ENCODE measurements at regions not wholly inside any gene's neighbourhood (a gene's known extent, or its start where the extent isn't known, plus 50 kb on each side); places are given as distances from the start of the nearest gene placed in this dataset.
A peak's percentile ranks its signal among the peaks of the same experiment; 100 is the strongest.

DNA sequence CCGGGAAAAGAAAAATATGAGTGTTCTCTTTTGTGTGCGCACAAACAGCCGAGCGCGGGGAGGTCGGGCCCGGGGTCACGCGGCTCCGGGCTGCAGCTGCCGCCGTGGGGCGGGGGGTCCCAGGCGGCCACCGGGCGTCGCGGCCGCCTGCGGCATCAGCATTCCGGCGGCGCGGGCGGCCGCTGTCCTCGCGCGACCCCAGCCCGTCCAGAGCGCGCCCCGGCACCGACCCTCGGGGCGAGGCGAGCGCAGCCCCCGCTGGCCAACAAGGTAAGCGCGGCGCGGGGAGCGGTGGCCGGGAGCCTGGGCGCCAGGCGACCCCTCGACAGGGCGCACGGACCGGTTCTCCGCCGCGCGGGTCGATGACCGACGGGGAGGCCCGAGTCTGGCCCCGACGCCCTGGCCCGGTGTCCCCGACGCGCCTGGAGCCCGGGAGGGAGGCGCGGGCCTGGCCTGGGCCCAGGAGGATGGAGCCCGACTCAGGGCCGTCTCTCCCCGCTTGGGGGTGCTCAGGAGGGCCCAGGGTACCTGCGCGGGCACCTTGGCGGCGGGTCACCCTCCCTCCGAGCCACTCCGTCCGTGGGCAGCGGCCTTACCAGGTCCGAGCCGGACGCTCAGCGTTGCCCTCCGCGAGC is 103.9 kb upstream of the DIO3 start:
- FAIRE-seq = no peak
- Histone ChIP-seq H3K9me3 (ENCODE audit: insufficient read depth, low read depth, low read length) (no peaks in the 10 kb centered on the region), H3K4me2 (ENCODE audit: low read length) (no peak overlapping the region), H3K4me3 (ENCODE audit: insufficient read depth, low read depth, low read length) (no peak overlapping the region), H3K9ac (ENCODE audit: low read length) (no peak overlapping the region), H3K79me2 (ENCODE audit: insufficient read depth, low read length) (no peaks in the 10 kb centered on the region), H4K20me1 (ENCODE audit: insufficient read depth, low read length) (no peaks in the 10 kb centered on the region), H3K27ac (ENCODE audit: low read depth, low read length) (no peak overlapping the region), H3K36me3 (ENCODE audit: insufficient read depth, low read length) (no peaks in the 10 kb centered on the region), H3K4me1 (ENCODE audit: insufficient read depth, low read length) (no peaks in the 10 kb centered on the region), H2AFZ (ENCODE audit: low read depth, low read length) (no peak overlapping the region), H3K27me3 (ENCODE audit: insufficient read depth, low read length) (peaks cover 56% of the 10 kb centered on the region)
- Mint-ChIP-seq H3K4me3 (ENCODE audit: unreplicated experiment) (no peak overlapping the region), H3K4me1 (ENCODE audit: low read depth, unreplicated experiment) (peaks cover 1% of the 10 kb centered on the region), H3K9me3 (ENCODE audit: unreplicated experiment) (peaks cover 7% of the 10 kb centered on the region), H3K36me3 (ENCODE audit: low read depth, unreplicated experiment) (no peaks in the 10 kb centered on the region), H3K27me3 (ENCODE audit: low read depth, unreplicated experiment) (peaks cover 69% of the 10 kb centered on the region), H3K27ac (ENCODE audit: unreplicated experiment) (no peak overlapping the region)
- DNase-seq (ENCODE audit: low read depth) = no peak
- TF ChIP-seq EZH2 (IDR thresholded peaks at IDR 0.05; ENCODE audit: insufficient read depth, low read length) = peak; percentile 69
- no peak for TF ChIP-seq CTCF (IDR thresholded peaks at IDR 0.05; ENCODE audit: insufficient read depth, low read depth, low read length)

DNA sequence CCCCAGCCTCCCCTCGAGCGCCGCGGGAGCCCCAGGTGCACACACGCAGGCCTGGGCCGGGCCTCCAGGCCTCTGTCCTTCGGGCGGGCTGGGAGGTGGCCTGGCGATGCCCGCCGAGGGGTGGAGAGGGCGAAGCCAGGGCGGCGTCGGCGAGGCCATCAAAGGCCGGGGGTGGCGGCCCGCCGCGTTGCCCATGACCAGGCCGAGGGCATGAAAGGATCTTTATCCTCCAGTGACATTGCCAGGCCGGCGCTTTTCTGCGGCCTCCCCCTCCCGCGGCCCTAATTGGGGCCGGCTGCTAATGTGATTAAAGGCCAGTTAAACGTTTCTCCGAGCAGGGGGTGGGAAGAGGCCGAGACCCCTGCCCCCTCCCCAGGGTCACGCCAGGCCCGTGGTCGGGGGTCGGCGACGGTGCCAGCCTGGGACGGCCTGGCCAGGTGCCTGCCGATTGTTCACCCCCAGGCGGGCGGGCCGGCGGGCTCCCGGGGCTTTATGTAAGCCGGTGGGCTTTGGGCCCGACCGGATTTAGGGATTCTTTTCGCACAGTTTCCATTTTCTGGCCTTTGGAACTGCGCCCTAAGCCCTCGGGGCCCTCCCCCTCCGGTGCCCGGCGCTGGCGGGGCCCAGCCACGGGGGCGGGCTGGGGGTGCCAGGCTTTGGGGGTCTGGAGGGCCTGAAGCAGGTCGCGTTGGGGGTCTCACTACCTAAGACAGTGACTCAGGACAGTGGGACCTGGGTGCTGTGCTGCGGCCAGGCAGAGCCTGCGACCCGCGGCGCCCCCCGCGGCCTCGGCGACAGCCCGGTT is 103.2 kb upstream of the DIO3 start:
- no peaks in the 10 kb centered on the region for H3K9me3 ChIP-seq (ENCODE audit: insufficient read depth, low read depth, low read length)
- peaks cover 1% of the 10 kb centered on the region for H3K4me1 Mint-ChIP-seq (ENCODE audit: low read depth, unreplicated experiment)
- no peaks in the 10 kb centered on the region for H4K20me1 ChIP-seq (ENCODE audit: insufficient read depth, low read length)
- no peaks in the 10 kb centered on the region for H3K36me3 Mint-ChIP-seq (ENCODE audit: low read depth, unreplicated experiment)
- H3K4me1 ChIP-seq (ENCODE audit: insufficient read depth, low read length) = no peaks in the 10 kb centered on the region
- no peak overlapping the region for H3K27ac Mint-ChIP-seq (ENCODE audit: unreplicated experiment)
- peaks cover 7% of the 10 kb centered on the region for H3K9me3 Mint-ChIP-seq (ENCODE audit: unreplicated experiment)
- peaks cover 65% of the 10 kb centered on the region for H3K27me3 Mint-ChIP-seq (ENCODE audit: low read depth, unreplicated experiment)
- no peaks in the 10 kb centered on the region for H3K79me2 ChIP-seq (ENCODE audit: insufficient read depth, low read length)
- no peak overlapping the region for H2AFZ ChIP-seq (ENCODE audit: low read depth, low read length)
- no peak for TF ChIP-seq CTCF (IDR thresholded peaks at IDR 0.05; ENCODE audit: insufficient read depth, low read depth, low read length)
- peak; percentile 26 for TF ChIP-seq EZH2 (IDR thresholded peaks at IDR 0.05; ENCODE audit: insufficient read depth, low read length)
- peaks cover 56% of the 10 kb centered on the region for H3K27me3 ChIP-seq (ENCODE audit: insufficient read depth, low read length)
- H3K4me2 ChIP-seq (ENCODE audit: low read length) = no peak overlapping the region
- FAIRE-seq (no peak), DNase-seq (ENCODE audit: low read depth) (no peak)
- no peaks in the 10 kb centered on the region for H3K36me3 ChIP-seq (ENCODE audit: insufficient read depth, low read length)
- no peak overlapping the region for H3K4me3 ChIP-seq (ENCODE audit: insufficient read depth, low read depth, low read length)
- H3K27ac ChIP-seq (ENCODE audit: low read depth, low read length) = no peak overlapping the region
- no peak overlapping the region for H3K9ac ChIP-seq (ENCODE audit: low read length)
- H3K4me3 Mint-ChIP-seq (ENCODE audit: unreplicated experiment) = no peak overlapping the region

Measured in astrocyte (in vitro differentiated cells and primary cell).